GM12878 (cell line): ENCODE measurements at regions not wholly inside any gene's neighbourhood (a gene's known extent, or its start where the extent isn't known, plus 50 kb on each side); places are given as distances from the start of the nearest gene placed in this dataset.

Experiments used
- ATAC-seq: fragments of 200-7000 bp; cut with Tn5 transposase; 3 replicates; pipeline ENCODE4 v1.9.1; 2020; ENCODE audit warnings: mild to moderate bottlenecking, moderate library complexity
- BruUV-seq: library from RNA; stranded (reverse); fragments of 400-500 nt; replicated peaks from 2 replicates; lab custom pipeline; 2021; lab: Mats Ljungman, UMichigan
- CTCF ChIA-PET: fragments of 300-600 bp; sonication (Branson Sonifier 250); formaldehyde crosslinking; extraction: SDS; loops from one replicate; lab custom pipeline; 2021; ENCODE audit warnings: inconsistent platforms; lab: Yijun Ruan, JAX
- POLR2A ChIA-PET: fragments of 350-600 bp; formaldehyde crosslinking; extraction: SDS; loops from one replicate; lab custom pipeline; 2021; ENCODE audit warnings: inconsistent platforms; lab: Charles Lee
- RAD21 ChIA-PET: fragments of 300-600 bp; sonication (Branson Sonifier 250); formaldehyde crosslinking; loops from one replicate; lab custom pipeline; 2023; ENCODE audit warnings: antibody characterized with exemption; ENCODE audit not compliant: unreplicated experiment; lab: Charles Lee
- SMC1A ChIA-PET: fragments of 300-600 bp; sonication (Branson Sonifier 250); formaldehyde crosslinking; loops from one replicate; lab custom pipeline; 2023; ENCODE audit not compliant: unreplicated experiment, uncharacterized antibody; lab: Charles Lee
- DNase-seq: peaks from one replicate; pipeline ENCODE4 v3.0.0-alpha.2; 2011; ENCODE audit warnings: low read depth, low spot score
- FAIRE-seq: peaks from 3 replicates; lab custom pipeline; 2011; peaks lifted over from hg19 to GRCh38; lab: Jason Lieb, UNC
- H2AFZ ChIP-seq: 2 replicates; pipeline ENCODE4 v1.6.0; 2011; ENCODE audit warnings: low read depth, low read length, control low read depth; ENCODE audit not compliant: control insufficient read depth
- H3K27ac ChIP-seq: 2 replicates; pipeline ENCODE4 v1.5.1; 2011; ENCODE audit warnings: control low read depth; ENCODE audit not compliant: control insufficient read depth, insufficient read depth
- H3K27me3 ChIP-seq, 2 experiments: replicated peaks in 1 of 2; 2 replicates each; pipeline versions ENCODE4 v1.6.0 to v1.6.1; 2011; ENCODE audit warnings: low read length in 1 of 2; ENCODE audit not compliant: control insufficient read depth in 2 of 2, insufficient read depth in 2 of 2
- H3K36me3 ChIP-seq, 2 experiments: 2 replicates each; pipeline ENCODE4 v1.5.1; 2011; ENCODE audit warnings: low read length in 1 of 2; ENCODE audit not compliant: control insufficient read depth in 2 of 2, insufficient read depth in 2 of 2
- H3K4me1 ChIP-seq: 2 replicates; pipeline ENCODE4 v1.6.1; 2011; ENCODE audit warnings: mild to moderate bottlenecking, low read length, moderate library complexity, mixed read lengths; ENCODE audit not compliant: control insufficient read depth, insufficient read depth
- H3K4me2 ChIP-seq: 2 replicates; pipeline ENCODE4 v1.6.0; 2011; ENCODE audit warnings: control low read depth; ENCODE audit not compliant: control insufficient read depth, insufficient read depth
- H3K4me3 ChIP-seq: fragments of 200-600 bp; sonication (generic); 2 replicates; pipeline ENCODE4 v1.5.1; 2016
- H3K79me2 ChIP-seq: 2 replicates; pipeline ENCODE4 v1.6.0; 2011; ENCODE audit warnings: low read length; ENCODE audit not compliant: control insufficient read depth, insufficient read depth
- H3K9ac ChIP-seq: 2 replicates; pipeline ENCODE4 v1.8.0; 2011; ENCODE audit warnings: low read length, control low read depth, mixed read lengths; ENCODE audit not compliant: control insufficient read depth, insufficient read depth
- H3K9me3 ChIP-seq: replicated peaks from 3 replicates; pipeline ENCODE4 v1.5.1; 2011; ENCODE audit warnings: mild to moderate bottlenecking, low read length; ENCODE audit not compliant: control insufficient read depth, insufficient read depth
- H4K20me1 ChIP-seq: 2 replicates; pipeline ENCODE4 v1.6.0; 2011; ENCODE audit not compliant: control insufficient read depth, insufficient read depth
- CHD2 ChIP-seq: IDR thresholded peaks from 2 replicates; pipeline ENCODE4 v1.6.1; 2011; ENCODE audit warnings: low read depth, low read length, improper control_type of control experiment, borderline replicate concordance
- CHD4 ChIP-seq: fragments of 200-600 bp; sonication (generic); IDR thresholded peaks from 2 replicates; pipeline ENCODE4 v1.6.1; 2016; ENCODE audit warnings: mild to moderate bottlenecking
- DPF2 ChIP-seq: fragments of 450-650 bp; IDR thresholded peaks from 2 replicates; pipeline ENCODE4 v1.6.1; 2017; ENCODE audit warnings: mild to moderate bottlenecking
- EED ChIP-seq: sonication (generic); IDR thresholded peaks from 2 replicates; pipeline ENCODE4 v1.6.1; 2016; ENCODE audit warnings: antibody characterized with exemption, low read depth
- EZH2 ChIP-seq: IDR thresholded peaks from 2 replicates; pipeline ENCODE4 v1.6.1; 2012; ENCODE audit warnings: low read depth, mild to moderate bottlenecking, control low read depth, inconsistent platforms, low read length, borderline replicate concordance; ENCODE audit not compliant: control insufficient read depth
- FOS ChIP-seq: IDR thresholded peaks from 3 replicates; pipeline ENCODE4 v1.6.1; 2011; ENCODE audit warnings: borderline replicate concordance; ENCODE audit not compliant: insufficient read length; ENCODE audit errors: extremely low read depth
- JUND ChIP-seq: IDR thresholded peaks from 2 replicates; pipeline ENCODE4 v1.6.1; 2012; ENCODE audit warnings: low read depth, mild to moderate bottlenecking, low read length, improper control_type of control experiment, moderate library complexity
- MTA2 ChIP-seq: fragments of 450-650 bp; IDR thresholded peaks from 2 replicates; pipeline ENCODE4 v1.6.1; 2016; ENCODE audit warnings: low read depth, mild to moderate bottlenecking, moderate library complexity
- MTA3 ChIP-seq: IDR thresholded peaks from 2 replicates; pipeline ENCODE4 v1.6.1; 2012; ENCODE audit warnings: low read length, inconsistent platforms, borderline replicate concordance
- NFXL1 ChIP-seq: fragments of 450-650 bp; IDR thresholded peaks from 2 replicates; pipeline ENCODE4 v1.6.1; 2017; ENCODE audit warnings: antibody characterized with exemption, mild to moderate bottlenecking, borderline replicate concordance
- RBBP5 ChIP-seq: fragments of 200-600 bp; sonication (generic); conservative IDR thresholded peaks from 2 replicates; pipeline ENCODE4 v1.6.1; 2016
- RFX5 ChIP-seq: IDR thresholded peaks from 2 replicates; pipeline ENCODE4 v1.6.1; 2011; ENCODE audit warnings: low read depth, low read length, improper control_type of control experiment
- SMC3 ChIP-seq: IDR thresholded peaks from 2 replicates; pipeline ENCODE4 v1.6.1; 2011; ENCODE audit warnings: low read length, improper control_type of control experiment, borderline replicate concordance
- TAF1 ChIP-seq: IDR thresholded peaks from 2 replicates; pipeline ENCODE4 v1.6.1; 2011; ENCODE audit warnings: mild to moderate bottlenecking, low read depth, low read length, borderline replicate concordance
- TARDBP ChIP-seq: IDR thresholded peaks from 2 replicates; pipeline ENCODE4 v1.6.1; 2016; ENCODE audit warnings: borderline replicate concordance
- TCF12 ChIP-seq: IDR thresholded peaks from 2 replicates; pipeline ENCODE4 v1.6.1; 2011; ENCODE audit warnings: low read depth, mild to moderate bottlenecking, low read length
- TCF7 ChIP-seq: IDR thresholded peaks from 2 replicates; pipeline ENCODE4 v1.6.1; 2014; ENCODE audit warnings: antibody characterized with exemption, borderline replicate concordance
- ZNF217 ChIP-seq: fragments of 450-650 bp; IDR thresholded peaks from 2 replicates; pipeline ENCODE4 v1.6.1; 2017; ENCODE audit warnings: antibody characterized with exemption, mild to moderate bottlenecking
- WGBS: methylation state at CpG from one replicate; pipeline ENCODE4 v1.1.6; 2016; ENCODE audit warnings: low lambda C conversion rate; ENCODE audit not compliant: insufficient replicate concordance, insufficient coverage; ENCODE audit errors: missing lambda C conversion rate; 5-methylcytosine and 5-hydroxymethylcytosine counted together
- in situ Hi-C: fragments of 300-500 bp; cut with MboI; formaldehyde crosslinking; loops from 9 replicates; pipeline ENCODE4 v1.14.3; 2018; ENCODE audit warnings: mixed read lengths
- intact Hi-C: fragments of 100-400 bp; cut with micrococcal nuclease; formaldehyde crosslinking; loops from one replicate; pipeline ENCODE4 v1.14.2; 2022; ENCODE audit not compliant: unreplicated experiment
- TF ChIP-seq, protein P1 (sequence below): fragments of 450-650 bp; IDR thresholded peaks from 2 replicates; pipeline ENCODE4 v1.6.1; 2016; ENCODE audit warnings: mild to moderate bottlenecking, moderate library complexity, borderline replicate concordance

DNA sequence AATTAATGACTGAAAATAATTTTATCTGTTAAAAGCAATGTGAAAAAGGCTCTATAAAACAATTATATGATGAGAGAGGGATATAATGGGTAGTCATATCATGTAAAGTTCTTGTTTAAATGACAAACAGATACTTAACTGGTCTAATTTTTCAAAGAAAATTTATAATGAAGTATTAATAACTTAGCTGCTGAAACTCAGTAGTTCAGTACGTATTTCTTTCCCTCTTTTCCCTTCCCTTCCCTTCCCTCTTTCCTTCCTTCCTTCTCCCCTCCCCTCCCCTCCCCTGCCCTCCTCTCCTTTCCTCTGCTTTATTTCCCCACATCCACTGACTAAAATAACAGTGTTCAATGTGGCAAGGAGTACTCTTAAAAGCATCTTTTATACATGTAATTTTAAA, 123.1 kb upstream of the PTGFR start:
- Histone ChIP-seq H3K27ac (no peak overlapping the region), H3K4me2 (no peak overlapping the region), H3K36me3 (no peaks in the 10 kb centered on the region), H3K27me3 (no peaks in the 10 kb centered on the region; a peak in 1 of 4 replicates), H3K9ac (no peak overlapping the region), H3K79me2 (no peaks in the 10 kb centered on the region), H4K20me1 (no peaks in the 10 kb centered on the region), H3K4me3 (no peak overlapping the region), H3K4me1 (no peaks in the 10 kb centered on the region), H2AFZ (no peak overlapping the region), H3K9me3 (no peaks in the 10 kb centered on the region)
- FAIRE-seq (no peak), ATAC-seq (no peak), DNase-seq (no peak)
- BruUV-seq: no TSS peak
- POLR2A ChIA-PET: no interaction called here
- SMC1A ChIA-PET: no interaction called here
- no peak for TF ChIP-seq TAF1
- TF ChIP-seq CHD4: no peak
- no peak for TF ChIP-seq CHD2
- no peak for TF ChIP-seq FOS
- TF ChIP-seq MTA3: no peak
- no peak for TF ChIP-seq TCF12
- no peak for TF ChIP-seq DPF2
- TF ChIP-seq RFX5: no peak
- no peak for TF ChIP-seq JUND
- TF ChIP-seq EZH2: no peak
- no peak for TF ChIP-seq RBBP5
- 0% methylated on average over 1 of the region's 1 CpG for WGBS
- in situ Hi-C loops (no loop called here), intact Hi-C loops (no loop called here)
- CTCF ChIA-PET: no interaction called here
- RAD21 ChIA-PET: no interaction called here

DNA sequence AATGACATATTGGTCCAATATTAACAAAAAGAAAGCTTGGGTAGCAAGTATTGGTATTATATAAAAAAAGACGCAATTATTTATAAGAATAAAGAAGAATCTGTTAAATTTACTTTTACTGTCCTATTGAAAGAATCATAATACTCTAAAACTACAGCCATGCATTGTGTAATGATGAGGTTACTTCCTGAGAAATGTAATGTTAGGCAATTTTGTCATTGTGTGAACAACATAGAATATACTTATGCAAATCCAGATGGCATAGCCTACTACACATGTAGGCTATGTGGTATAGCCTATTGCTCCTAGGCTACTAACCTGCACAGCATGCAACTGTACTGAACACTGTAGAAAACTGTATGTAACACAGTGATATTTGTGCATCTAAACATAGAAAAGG, 121.2 kb upstream of the PTGFR start:
- Histone ChIP-seq H3K79me2 (no peaks in the 10 kb centered on the region), H4K20me1 (no peaks in the 10 kb centered on the region), H3K4me1 (no peaks in the 10 kb centered on the region), H3K4me3 (no peak overlapping the region), H3K36me3 (no peaks in the 10 kb centered on the region), H3K27me3 (no peaks in the 10 kb centered on the region; a peak in 1 of 4 replicates), H3K9me3 (no peaks in the 10 kb centered on the region), H2AFZ (no peak overlapping the region), H3K9ac (no peak overlapping the region), H3K27ac (no peak overlapping the region), H3K4me2 (no peak overlapping the region)
- ChIA-PET POLR2A (no interaction called here), SMC1A (no interaction called here), CTCF (no interaction called here), RAD21 (no interaction called here)
- intact Hi-C loops: no loop called here
- no peak for DNase-seq
- FAIRE-seq: no peak
- BruUV-seq: no TSS peak
- WGBS: 36% methylated on average over 1 of the region's 1 CpG
- in situ Hi-C loops: no loop called here
- no peak for ATAC-seq
- no peak for TF ChIP-seq EED
- TF ChIP-seq EZH2: no peak
- TF ChIP-seq MTA2: no peak
- no peak for TF ChIP-seq ZNF217
- TF ChIP-seq TCF7: no peak
- TF ChIP-seq, protein P1, sequence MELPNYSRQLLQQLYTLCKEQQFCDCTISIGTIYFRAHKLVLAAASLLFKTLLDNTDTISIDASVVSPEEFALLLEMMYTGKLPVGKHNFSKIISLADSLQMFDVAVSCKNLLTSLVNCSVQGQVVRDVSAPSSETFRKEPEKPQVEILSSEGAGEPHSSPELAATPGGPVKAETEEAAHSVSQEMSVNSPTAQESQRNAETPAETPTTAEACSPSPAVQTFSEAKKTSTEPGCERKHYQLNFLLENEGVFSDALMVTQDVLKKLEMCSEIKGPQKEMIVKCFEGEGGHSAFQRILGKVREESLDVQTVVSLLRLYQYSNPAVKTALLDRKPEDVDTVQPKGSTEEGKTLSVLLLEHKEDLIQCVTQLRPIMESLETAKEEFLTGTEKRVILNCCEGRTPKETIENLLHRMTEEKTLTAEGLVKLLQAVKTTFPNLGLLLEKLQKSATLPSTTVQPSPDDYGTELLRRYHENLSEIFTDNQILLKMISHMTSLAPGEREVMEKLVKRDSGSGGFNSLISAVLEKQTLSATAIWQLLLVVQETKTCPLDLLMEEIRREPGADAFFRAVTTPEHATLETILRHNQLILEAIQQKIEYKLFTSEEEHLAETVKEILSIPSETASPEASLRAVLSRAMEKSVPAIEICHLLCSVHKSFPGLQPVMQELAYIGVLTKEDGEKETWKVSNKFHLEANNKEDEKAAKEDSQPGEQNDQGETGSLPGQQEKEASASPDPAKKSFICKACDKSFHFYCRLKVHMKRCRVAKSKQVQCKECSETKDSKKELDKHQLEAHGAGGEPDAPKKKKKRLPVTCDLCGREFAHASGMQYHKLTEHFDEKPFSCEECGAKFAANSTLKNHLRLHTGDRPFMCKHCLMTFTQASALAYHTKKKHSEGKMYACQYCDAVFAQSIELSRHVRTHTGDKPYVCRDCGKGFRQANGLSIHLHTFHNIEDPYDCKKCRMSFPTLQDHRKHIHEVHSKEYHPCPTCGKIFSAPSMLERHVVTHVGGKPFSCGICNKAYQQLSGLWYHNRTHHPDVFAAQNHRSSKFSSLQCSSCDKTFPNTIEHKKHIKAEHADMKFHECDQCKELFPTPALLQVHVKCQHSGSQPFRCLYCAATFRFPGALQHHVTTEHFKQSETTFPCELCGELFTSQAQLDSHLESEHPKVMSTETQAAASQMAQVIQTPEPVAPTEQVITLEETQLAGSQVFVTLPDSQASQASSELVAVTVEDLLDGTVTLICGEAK: no peak
- TF ChIP-seq TARDBP: no peak
- no peak for TF ChIP-seq CHD2
- TF ChIP-seq NFXL1: no peak
- TF ChIP-seq SMC3: no peak
